Keratinocyte (primary cell): ENCODE measurements at regions not wholly inside any gene's neighbourhood (a gene's known extent, or its start where the extent isn't known, plus 50 kb on each side); places are given as distances from the start of the nearest gene placed in this dataset.

Source experiments
- DNase-seq: peaks from one replicate; pipeline ENCODE4 v3.0.0-alpha.2; 2011; ENCODE audit warnings: low read depth, missing footprints, low spot score
- FAIRE-seq: peaks from 2 replicates; lab custom pipeline; 2011; peaks lifted over from hg19 to GRCh38; lab: Jason Lieb, UNC
- H2AFZ ChIP-seq: 2 replicates; pipeline ENCODE4 v1.6.0; 2012; ENCODE audit warnings: low read length, control low read depth, inconsistent platforms; ENCODE audit not compliant: control insufficient read depth
- H3K27ac ChIP-seq: 2 replicates; pipeline ENCODE4 v1.5.1; 2011; ENCODE audit warnings: low read length; ENCODE audit not compliant: control insufficient read depth, insufficient read depth
- H3K27me3 ChIP-seq: 3 replicates; pipeline ENCODE4 v1.6.0; 2011; ENCODE audit warnings: low read length; ENCODE audit not compliant: control insufficient read depth, insufficient read depth; ENCODE audit errors: extremely low read depth
- H3K36me3 ChIP-seq, 2 experiments: 2 replicates in 1 of 2; 3 replicates in 1 of 2; pipeline ENCODE4 v1.5.1; 2011; ENCODE audit warnings: low read length in 2 of 2, mild to moderate bottlenecking in 1 of 2; ENCODE audit not compliant: control insufficient read depth in 2 of 2, insufficient read depth in 2 of 2; ENCODE audit errors: extremely low read depth in 1 of 2
- H3K4me1 ChIP-seq: 3 replicates; pipeline ENCODE4 v1.5.1; 2011; ENCODE audit warnings: low read length; ENCODE audit not compliant: control insufficient read depth, insufficient read depth; ENCODE audit errors: extremely low read depth
- H3K4me2 ChIP-seq: 3 replicates; pipeline ENCODE4 v1.6.0; 2011; ENCODE audit warnings: low read depth, low read length; ENCODE audit not compliant: control insufficient read depth, insufficient read depth; ENCODE audit errors: extremely low read depth
- H3K4me3 ChIP-seq, 3 experiments: fragments of 200-600 bp in 1 of 3; sonication (generic) in 1 of 3; 2 replicates in 2 of 3; 3 replicates in 1 of 3; pipeline ENCODE4 v1.5.1; 2011 to 2016; ENCODE audit warnings: low read length in 3 of 3, mild to moderate bottlenecking in 3 of 3, control low read depth in 2 of 3, inconsistent platforms in 1 of 3, low read depth in 1 of 3, mixed read lengths in 1 of 3, mixed run types in 1 of 3, moderate library complexity in 1 of 3; ENCODE audit not compliant: control insufficient read depth in 2 of 3, insufficient read depth in 2 of 3; ENCODE audit errors: extremely low read depth in 1 of 3
- H3K79me2 ChIP-seq: 2 replicates; pipeline ENCODE4 v1.6.0; 2012; ENCODE audit warnings: low read length; ENCODE audit not compliant: control insufficient read depth, insufficient read depth
- H3K9ac ChIP-seq: 3 replicates; pipeline ENCODE4 v1.6.0; 2011; ENCODE audit warnings: low read length; ENCODE audit not compliant: control insufficient read depth, insufficient read depth; ENCODE audit errors: extremely low read depth
- H3K9me1 ChIP-seq: 3 replicates; pipeline ENCODE4 v1.6.0; 2011; ENCODE audit warnings: low read length; ENCODE audit not compliant: control insufficient read depth, insufficient read depth; ENCODE audit errors: extremely low read depth
- H3K9me3 ChIP-seq: 2 replicates; pipeline ENCODE4 v1.5.1; 2012; ENCODE audit warnings: low read depth, low read length; ENCODE audit not compliant: control insufficient read depth
- H4K20me1 ChIP-seq: 3 replicates; pipeline ENCODE4 v1.6.0; 2011; ENCODE audit warnings: low read length; ENCODE audit not compliant: control insufficient read depth, insufficient read depth; ENCODE audit errors: extremely low read depth
- CTCF ChIP-seq, 3 experiments: IDR thresholded peaks in 1 of 3; conservative IDR thresholded peaks in 1 of 3; optimal IDR thresholded peaks in 1 of 3; 2 replicates in 2 of 3; 3 replicates in 1 of 3; pipeline versions ENCODE3 to v1.5.1; 2011; ENCODE audit warnings: low read length in 3 of 3, mild to moderate bottlenecking in 3 of 3, moderate library complexity in 2 of 3, control low read depth in 1 of 3, inconsistent platforms in 1 of 3; ENCODE audit not compliant: insufficient read depth in 2 of 3; ENCODE audit errors: extremely low read depth in 1 of 3
- EZH2 ChIP-seq: IDR thresholded peaks from one replicate; pipeline ENCODE4 v1.6.1; 2012; ENCODE audit warnings: inconsistent platforms, mild to moderate bottlenecking, low read length, moderate library complexity
- dilution Hi-C: fragments of 300-500 bp; cut with MboI; formaldehyde crosslinking; loops from one replicate; pipeline ENCODE4 v1.7.0; 2020; ENCODE audit warnings: low sequenced_read_pairs; ENCODE audit not compliant: extremely low pct_ligation_motif_present

- H2AFZ ChIP-seq, result no peak overlapping the region
- H3K27ac ChIP-seq, result no peak overlapping the region
- dilution Hi-C loops, result no loop called here
- H3K4me1 ChIP-seq, result no peaks in the 10 kb centered on the region
- H3K9ac ChIP-seq, result no peak overlapping the region
- no peaks in the 10 kb centered on the region for H3K36me3 ChIP-seq
- H4K20me1 ChIP-seq, result no peaks in the 10 kb centered on the region
- DNase-seq (no peak), FAIRE-seq (no peak)
- H3K9me1 ChIP-seq, result no peaks in the 10 kb centered on the region
- no peak for TF ChIP-seq CTCF (optimal IDR thresholded peaks at IDR 0.05 in 1 of 3, IDR thresholded peaks at IDR 0.05 in 1 of 3, conservative IDR thresholded peaks at IDR 0.05 in 1 of 3; ENCODE audit: extremely low read depth in 1 of 3, insufficient read depth in 2 of 3, low read length in 3 of 3)
- TF ChIP-seq EZH2, result no peak
- H3K4me3 ChIP-seq, result no peak overlapping the region
- no peak overlapping the region for H3K4me2 ChIP-seq
- no peaks in the 10 kb centered on the region for H3K27me3 ChIP-seq
- H3K9me3 ChIP-seq, result peaks cover 5% of the 10 kb centered on the region
- H3K79me2 ChIP-seq, result no peaks in the 10 kb centered on the region
These were observed 261.1 kb upstream of the RNF32 start for GRCh38 chr7:156379324-156380070.

GRCh38 chr7:156378806-156379205, 261.8 kb upstream of the RNF32 start:
- Histone ChIP-seq H3K9ac (no peak overlapping the region), H3K36me3 (no peaks in the 10 kb centered on the region), H3K79me2 (no peaks in the 10 kb centered on the region), H4K20me1 (no peaks in the 10 kb centered on the region), H3K4me1 (no peaks in the 10 kb centered on the region), H3K4me3 (no peak overlapping the region), H3K9me1 (no peaks in the 10 kb centered on the region), H2AFZ (no peak overlapping the region), H3K27me3 (no peaks in the 10 kb centered on the region), H3K4me2 (no peak overlapping the region), H3K9me3 (peaks cover 5% of the 10 kb centered on the region), H3K27ac (no peak overlapping the region)
- FAIRE-seq, result no peak
- no peak for DNase-seq
- dilution Hi-C loops, result no loop called here
- TF ChIP-seq EZH2 (no peak), CTCF (optimal IDR thresholded peaks at IDR 0.05 in 1 of 3, IDR thresholded peaks at IDR 0.05 in 1 of 3, conservative IDR thresholded peaks at IDR 0.05 in 1 of 3; ENCODE audit: extremely low read depth in 1 of 3, insufficient read depth in 2 of 3, low read length in 3 of 3) (no peak)
